Esophagus muscularis mucosa (tissue), 4 donors: ENCODE measurements at regions not wholly inside any gene's neighbourhood (a gene's known extent, or its start where the extent isn't known, plus 50 kb on each side); places are given as distances from the start of the nearest gene placed in this dataset.

Source experiments
- DNase-seq: peaks from one replicate; pipeline ENCODE4 v3.0.0-alpha.2; 2017; ENCODE audit errors: extremely low spot score
- H3K27ac ChIP-seq, 4 donors: fragments of 200-600 bp; sonication (generic); replicated peaks in 1 of 4; 1 replicate in 3 of 4; 2 replicates in 1 of 4; pipeline ENCODE4 v1.5.1; 2016 to 2019; ENCODE audit warnings: mild to moderate bottlenecking in 1 of 4
- H3K27me3 ChIP-seq, 4 donors: fragments of 200-600 bp; sonication (generic); one replicate each; pipeline versions ENCODE4 v1.5.1 to v1.6.0; 2016 to 2019
- H3K36me3 ChIP-seq, 4 donors: fragments of 200-600 bp; sonication (generic); one replicate each; pipeline ENCODE4 v1.5.1; 2016 to 2019
- H3K4me1 ChIP-seq, 4 donors: fragments of 200-600 bp; sonication (generic); one replicate each; pipeline ENCODE4 v1.5.1; 2016 to 2019
- H3K4me3 ChIP-seq, 4 donors: fragments of 200-600 bp; sonication (generic); 1 replicate in 2 of 4; 2 replicates in 2 of 4; pipeline ENCODE4 v1.5.1; 2016 to 2019; ENCODE audit warnings: mild to moderate bottlenecking in 4 of 4, moderate library complexity in 1 of 4
- H3K9me3 ChIP-seq, 4 donors: fragments of 200-600 bp; sonication (generic); 1 replicate in 3 of 4; 2 replicates in 1 of 4; pipeline ENCODE4 v1.5.1; 2016 to 2019
- EP300 ChIP-seq: sonication (generic); formaldehyde crosslinking; IDR thresholded peaks from one replicate; pipeline ENCODE4 v1.6.1; 2017; ENCODE audit warnings: antibody characterized with exemption
- POLR2A ChIP-seq: fragments of 450-650 bp; IDR thresholded peaks from one replicate; pipeline ENCODE4 v1.6.1; 2017; ENCODE audit warnings: antibody characterized with exemption, moderate library complexity, mild to moderate bottlenecking, low read depth
- POLR2AphosphoS5 ChIP-seq, 2 donors: sonication (generic); formaldehyde crosslinking; IDR thresholded peaks; one replicate each; pipeline ENCODE4 v1.6.1; 2017; ENCODE audit warnings: antibody characterized with exemption in 2 of 2
- WGBS: methylation state at CpG from one replicate; pipeline ENCODE4 v1.1.5; 2018; 5-methylcytosine and 5-hydroxymethylcytosine counted together
- intact Hi-C: fragments of 100-400 bp; cut with DNase I; formaldehyde crosslinking; loops from one replicate; pipeline ENCODE4 v1.15.1; 2023
- TF ChIP-seq, protein P1 (sequence below), 3 experiments: fragments of 200-600 bp in 2 of 3; fragments of 450-650 bp in 1 of 3; sonication (generic) in 2 of 3; IDR thresholded peaks; one replicate each; pipeline ENCODE4 v1.5.1; 2017 to 2019; ENCODE audit warnings: antibody characterized with exemption in 3 of 3, mild to moderate bottlenecking in 2 of 3, moderate library complexity in 1 of 3

DNA sequence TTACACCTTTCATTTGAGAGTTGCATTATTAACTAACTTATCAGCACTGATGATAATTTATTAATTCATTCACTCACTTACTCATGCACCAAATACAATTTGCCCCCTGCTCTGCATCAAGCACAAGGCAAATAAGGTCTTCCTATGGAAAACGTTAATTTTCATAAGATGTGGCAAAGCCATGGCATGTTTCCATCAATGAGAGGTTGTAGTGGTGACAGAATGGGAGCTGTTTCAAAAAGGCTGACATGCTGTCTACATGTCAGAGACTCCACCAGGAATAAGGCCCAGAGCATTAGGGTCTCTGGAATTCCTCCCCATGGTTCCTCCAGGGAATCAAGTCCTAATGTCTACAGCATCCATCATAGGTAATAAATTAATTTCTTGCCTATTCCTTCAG, 978.8 kb downstream of the TMEM182 start:
- no peak for TF ChIP-seq POLR2A
- TF ChIP-seq EP300, result no peak
- TF ChIP-seq POLR2AphosphoS5 (IDR thresholded peaks at IDR 0.05), result no peak
- TF ChIP-seq, protein P1, sequence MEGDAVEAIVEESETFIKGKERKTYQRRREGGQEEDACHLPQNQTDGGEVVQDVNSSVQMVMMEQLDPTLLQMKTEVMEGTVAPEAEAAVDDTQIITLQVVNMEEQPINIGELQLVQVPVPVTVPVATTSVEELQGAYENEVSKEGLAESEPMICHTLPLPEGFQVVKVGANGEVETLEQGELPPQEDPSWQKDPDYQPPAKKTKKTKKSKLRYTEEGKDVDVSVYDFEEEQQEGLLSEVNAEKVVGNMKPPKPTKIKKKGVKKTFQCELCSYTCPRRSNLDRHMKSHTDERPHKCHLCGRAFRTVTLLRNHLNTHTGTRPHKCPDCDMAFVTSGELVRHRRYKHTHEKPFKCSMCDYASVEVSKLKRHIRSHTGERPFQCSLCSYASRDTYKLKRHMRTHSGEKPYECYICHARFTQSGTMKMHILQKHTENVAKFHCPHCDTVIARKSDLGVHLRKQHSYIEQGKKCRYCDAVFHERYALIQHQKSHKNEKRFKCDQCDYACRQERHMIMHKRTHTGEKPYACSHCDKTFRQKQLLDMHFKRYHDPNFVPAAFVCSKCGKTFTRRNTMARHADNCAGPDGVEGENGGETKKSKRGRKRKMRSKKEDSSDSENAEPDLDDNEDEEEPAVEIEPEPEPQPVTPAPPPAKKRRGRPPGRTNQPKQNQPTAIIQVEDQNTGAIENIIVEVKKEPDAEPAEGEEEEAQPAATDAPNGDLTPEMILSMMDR (IDR thresholded peaks at IDR 0.05), result no peak
- no peak for DNase-seq
- Histone ChIP-seq H3K27me3 (no peaks in the 10 kb centered on the region), H3K4me1 (no peaks in the 10 kb centered on the region), H3K9me3 (peaks cover 0 to 8% (median 2%) of the 10 kb centered on the region in 4 donors), H3K27ac (no peak overlapping the region), H3K36me3 (no peaks in the 10 kb centered on the region), H3K4me3 (no peak overlapping the region)
- intact Hi-C loops, result no loop called here
- 87% methylated on average over 1 of the region's 1 CpG for WGBS

DNA sequence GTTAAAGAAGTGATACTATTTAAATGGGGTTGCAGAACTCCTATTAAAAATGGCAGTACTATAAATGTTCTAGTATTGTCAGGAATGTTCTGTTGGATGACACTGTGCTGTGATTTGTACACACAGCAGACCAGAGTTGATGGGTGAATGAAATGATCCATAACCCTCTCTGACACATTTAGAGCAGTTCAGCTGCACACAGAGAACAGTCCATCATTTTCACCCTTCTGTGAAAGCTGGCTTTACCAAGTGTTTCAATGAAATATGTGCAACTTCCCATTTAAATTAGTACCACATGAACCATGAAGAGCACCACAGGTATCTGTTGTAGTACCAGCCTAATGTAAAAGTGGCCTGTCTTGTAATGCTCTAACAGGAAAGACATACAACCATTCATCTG, 981.4 kb downstream of the TMEM182 start:
- Histone ChIP-seq H3K4me3 (no peak overlapping the region), H3K27me3 (no peaks in the 10 kb centered on the region), H3K9me3 (no peaks in the 10 kb centered on the region), H3K4me1 (no peaks in the 10 kb centered on the region), H3K36me3 (no peaks in the 10 kb centered on the region), H3K27ac (no peak overlapping the region)
- intact Hi-C loops, result no loop called here
- TF ChIP-seq EP300 (no peak), POLR2A (no peak), POLR2AphosphoS5 (IDR thresholded peaks at IDR 0.05) (no peak)
- TF ChIP-seq, protein P1 (IDR thresholded peaks at IDR 0.05), result no peak
- DNase-seq, result no peak

DNA sequence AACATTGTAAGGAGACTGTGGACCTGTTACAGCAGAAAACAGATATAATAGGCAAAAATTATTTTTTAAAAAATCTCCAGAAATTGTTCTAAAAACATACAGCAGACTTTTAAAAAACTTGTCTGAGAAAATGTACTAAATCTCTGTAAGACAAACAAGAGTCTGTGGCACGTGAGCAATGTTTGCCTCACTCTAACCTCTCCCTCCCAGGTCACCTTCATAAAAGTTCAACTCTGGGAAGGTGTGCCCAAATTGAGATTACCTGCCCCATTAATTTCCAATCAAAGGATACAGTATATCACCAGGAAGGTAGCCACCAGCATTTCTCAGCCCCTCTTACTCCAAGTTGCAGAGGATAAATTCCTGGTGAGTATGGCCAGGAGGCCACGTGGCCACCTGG, 992.7 kb downstream of the TMEM182 start:
- no peaks in the 10 kb centered on the region for H3K36me3 ChIP-seq
- no peaks in the 10 kb centered on the region for H3K27me3 ChIP-seq
- WGBS, result 66% methylated on average over 2 of the region's 2 CpGs
- H3K9me3 ChIP-seq, result no peaks in the 10 kb centered on the region
- H3K4me1 ChIP-seq, result no peaks in the 10 kb centered on the region
- intact Hi-C loops, result no loop called here
- no peak for TF ChIP-seq EP300
- no peak for TF ChIP-seq POLR2A
- TF ChIP-seq POLR2AphosphoS5 (IDR thresholded peaks at IDR 0.05), result no peak
- TF ChIP-seq, protein P1 (IDR thresholded peaks at IDR 0.05), result no peak
- H3K4me3 ChIP-seq, result no peak overlapping the region
- no peak for DNase-seq
- no peak overlapping the region for H3K27ac ChIP-seq

DNA sequence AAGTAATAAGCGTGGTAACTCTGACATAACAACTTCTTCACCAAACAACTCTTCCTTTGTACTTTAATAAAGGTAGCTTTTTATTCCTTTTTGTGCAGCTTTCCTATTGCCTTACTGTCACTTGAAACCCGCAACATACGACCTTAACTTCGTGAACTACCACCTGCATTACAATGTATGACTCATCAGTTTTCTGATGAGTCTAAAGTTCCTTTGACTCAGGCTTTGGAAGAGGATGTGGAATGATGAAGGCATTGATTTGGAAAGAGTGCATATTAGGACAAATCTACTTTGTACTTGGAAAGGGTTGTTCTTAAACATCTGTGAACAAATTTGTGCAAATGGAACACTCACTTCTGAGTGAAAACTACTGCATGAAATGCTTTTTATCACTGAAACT, 1012.1 kb downstream of the TMEM182 start:
- Histone ChIP-seq H3K36me3 (no peaks in the 10 kb centered on the region), H3K27me3 (no peaks in the 10 kb centered on the region), H3K4me3 (no peak overlapping the region), H3K4me1 (no peaks in the 10 kb centered on the region), H3K27ac (no peak overlapping the region), H3K9me3 (no peaks in the 10 kb centered on the region)
- WGBS, result 69% methylated on average over 4 of the region's 4 CpGs
- TF ChIP-seq POLR2A, result no peak
- TF ChIP-seq, protein P1 (IDR thresholded peaks at IDR 0.05), result no peak
- TF ChIP-seq EP300, result no peak
- TF ChIP-seq POLR2AphosphoS5 (IDR thresholded peaks at IDR 0.05), result no peak
- intact Hi-C loops, result no loop called here
- DNase-seq, result no peak

DNA sequence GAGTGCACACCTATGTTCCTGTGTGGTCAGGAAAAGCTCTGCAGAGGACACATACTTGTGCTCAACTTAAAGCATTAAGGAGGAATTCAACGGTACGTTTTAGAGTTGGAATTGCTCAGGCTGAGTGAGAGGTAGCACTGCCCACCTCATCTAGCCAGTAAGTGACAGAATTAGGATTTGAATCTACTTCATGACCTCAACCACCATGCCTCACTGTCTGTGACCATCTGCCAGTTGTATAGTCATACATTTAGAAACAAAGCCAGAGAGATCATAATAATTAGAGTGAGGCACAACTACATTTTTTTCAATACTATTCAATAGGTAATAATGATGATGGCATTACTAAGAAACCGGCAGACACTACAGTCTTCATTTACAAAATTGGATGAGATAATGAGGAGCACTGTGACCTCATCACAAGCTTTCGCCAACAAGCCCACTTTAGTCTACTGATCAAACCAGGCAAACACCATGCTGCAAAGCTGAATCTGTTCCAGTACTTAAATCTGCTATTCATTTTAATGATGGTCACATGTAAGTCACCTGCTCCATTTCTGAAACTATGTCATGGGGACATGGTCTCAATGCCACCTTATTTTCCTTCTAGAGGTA, 1018.4 kb downstream of the TMEM182 start:
- TF ChIP-seq EP300 (no peak), POLR2A (no peak), POLR2AphosphoS5 (IDR thresholded peaks at IDR 0.05) (no peak)
- TF ChIP-seq, protein P1 (IDR thresholded peaks at IDR 0.05), result no peak
- Histone ChIP-seq H3K9me3 (no peaks in the 10 kb centered on the region), H3K36me3 (no peaks in the 10 kb centered on the region), H3K4me1 (no peaks in the 10 kb centered on the region), H3K27me3 (no peaks in the 10 kb centered on the region), H3K4me3 (no peak overlapping the region), H3K27ac (no peak overlapping the region)
- WGBS, result 76% methylated on average over 4 of the region's 4 CpGs
- intact Hi-C loops, result no loop called here
- DNase-seq, result no peak
